Colon (tissue), 2 donors: ENCODE measurements at regions not wholly inside any gene's neighbourhood (a gene's known extent, or its start where the extent isn't known, plus 50 kb on each side); places are given as distances from the start of the nearest gene placed in this dataset.

ENCODE experiments used
- FAIRE-seq: peaks from 2 replicates; lab custom pipeline; 2012; peaks lifted over from hg19 to GRCh38; lab: Jason Lieb, UNC
- donor health status: control.
- donor health status: control.

DNA sequence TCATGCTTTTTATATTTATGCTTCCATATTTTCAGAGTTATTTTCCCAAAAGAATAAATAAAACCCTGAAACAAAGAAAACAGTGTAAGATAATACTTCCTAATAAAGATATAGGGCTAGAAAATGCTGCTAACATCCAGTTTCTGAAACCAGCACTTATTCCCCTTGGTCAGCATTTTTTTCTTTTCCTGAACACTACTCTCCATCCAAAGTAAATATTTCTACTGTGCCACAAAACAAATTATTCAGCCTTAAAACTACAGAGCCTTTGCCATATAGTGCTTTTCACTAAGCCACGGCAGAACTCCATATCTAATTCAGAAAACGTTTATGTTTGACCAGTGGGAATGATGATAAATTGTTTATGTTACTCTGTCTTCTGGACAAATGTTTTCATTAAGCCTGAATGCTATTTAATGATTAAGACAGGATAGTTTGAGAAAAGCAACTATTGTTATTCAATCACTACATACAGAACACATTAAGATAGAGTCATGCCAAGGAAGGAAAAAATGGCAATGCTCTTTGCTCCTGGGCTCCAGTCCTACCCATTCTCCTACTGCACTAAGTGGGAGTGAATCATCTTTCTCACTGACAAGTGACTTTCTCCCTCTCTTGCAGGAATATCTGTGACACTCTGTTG lies 723.9 kb downstream of the FAT4 start:
- no peak for FAIRE-seq

- FAIRE-seq, result no peak
Measured at GRCh38 chr4:126046081-126046614, 731.4 kb downstream of the FAT4 start.

DNA sequence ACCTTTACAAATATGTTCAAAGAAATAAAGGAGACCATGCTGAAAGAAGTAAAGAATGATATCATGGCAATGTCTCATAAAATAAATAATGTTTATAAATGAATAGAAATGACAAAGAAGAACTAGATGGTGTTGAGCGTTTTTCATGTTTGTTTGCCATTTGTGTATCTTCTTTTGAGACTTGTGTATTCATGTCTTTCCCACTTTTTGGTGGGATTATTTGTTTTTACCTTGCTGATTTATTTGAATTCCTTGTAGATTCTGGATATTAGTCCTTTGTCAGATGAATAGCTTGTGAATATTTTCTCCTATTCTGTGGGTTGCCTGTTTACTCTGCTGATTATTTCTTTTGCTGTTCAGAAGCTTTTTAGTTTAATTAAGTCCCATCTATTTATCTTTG lies 732.4 kb downstream of the FAT4 start:
- no peak for FAIRE-seq

GRCh38 chr4:126051689-126052424 lies 737.1 kb downstream of the FAT4 start:
- no peak for FAIRE-seq

DNA sequence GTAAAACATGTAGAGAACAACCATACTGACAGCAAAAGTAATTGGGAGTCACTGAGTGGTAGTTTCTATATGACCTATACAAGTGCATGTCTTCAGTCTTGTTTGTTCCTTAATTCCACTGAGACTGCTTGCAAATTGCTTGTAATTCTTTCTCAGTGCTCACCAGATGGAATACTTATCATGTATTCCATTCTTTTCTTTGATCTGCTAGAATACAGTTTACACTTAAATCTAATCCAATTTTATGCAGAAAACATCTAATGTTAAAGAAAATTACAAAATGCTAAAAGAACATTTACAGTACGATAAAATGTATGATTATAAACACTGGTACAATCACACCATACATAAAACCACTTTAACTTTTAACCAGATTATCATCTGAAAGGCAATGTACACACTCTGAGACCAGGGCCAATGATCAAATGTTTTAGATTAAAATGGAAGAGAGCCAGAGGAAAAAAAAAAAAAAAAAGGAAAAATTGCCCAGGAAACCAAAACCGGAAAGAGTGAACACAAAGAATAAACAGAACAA lies 741.4 kb downstream of the FAT4 start:
- FAIRE-seq, result no peak

DNA sequence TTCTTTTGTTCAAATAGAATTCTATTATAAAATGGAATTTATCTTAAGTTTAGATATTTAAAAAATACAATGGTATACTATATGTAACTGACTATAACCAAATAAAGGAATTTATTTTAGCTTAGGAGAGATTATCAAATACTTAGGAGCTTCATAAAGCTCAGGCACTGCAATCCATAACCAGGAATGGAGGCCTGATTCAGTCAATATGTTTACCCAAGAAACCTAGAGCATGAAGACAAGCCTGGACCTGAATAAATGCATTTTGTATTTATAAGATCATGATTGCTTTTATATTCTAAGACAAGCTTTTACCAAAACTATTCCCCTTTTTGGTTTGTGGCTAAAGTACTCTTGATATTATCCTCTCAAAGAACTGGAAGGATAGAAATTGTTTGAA lies 742.6 kb downstream of the FAT4 start:
- no peak for FAIRE-seq

GRCh38 chr4:126058596-126058995 lies 743.8 kb downstream of the FAT4 start:
- FAIRE-seq, result no peak

GRCh38 chr4:126061655-126062054 lies 746.9 kb downstream of the FAT4 start:
- FAIRE-seq, result no peak

DNA sequence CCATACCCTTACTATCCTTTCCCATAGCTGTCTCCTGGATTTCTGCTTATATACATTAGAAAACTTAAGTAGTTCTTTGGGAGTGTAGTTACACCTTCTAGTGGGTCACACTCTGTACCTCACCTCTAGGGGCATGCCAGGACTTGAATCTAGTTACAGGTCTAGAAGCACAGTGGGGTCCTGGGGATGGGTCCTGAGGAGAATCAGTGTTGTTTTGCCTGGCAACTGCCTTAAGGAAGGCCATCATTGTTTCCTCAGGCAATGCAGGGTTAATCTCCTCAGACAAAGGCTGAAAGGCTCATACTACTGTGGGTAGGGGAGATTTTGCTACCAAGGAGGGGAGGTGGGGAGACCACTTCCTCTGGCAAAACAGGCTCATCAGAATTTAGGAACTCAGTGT lies 750.3 kb downstream of the FAT4 start:
- FAIRE-seq, result no peak

- no peak for FAIRE-seq
Measured at GRCh38 chr4:126071346-126072333, 756.9 kb downstream of the FAT4 start.

DNA sequence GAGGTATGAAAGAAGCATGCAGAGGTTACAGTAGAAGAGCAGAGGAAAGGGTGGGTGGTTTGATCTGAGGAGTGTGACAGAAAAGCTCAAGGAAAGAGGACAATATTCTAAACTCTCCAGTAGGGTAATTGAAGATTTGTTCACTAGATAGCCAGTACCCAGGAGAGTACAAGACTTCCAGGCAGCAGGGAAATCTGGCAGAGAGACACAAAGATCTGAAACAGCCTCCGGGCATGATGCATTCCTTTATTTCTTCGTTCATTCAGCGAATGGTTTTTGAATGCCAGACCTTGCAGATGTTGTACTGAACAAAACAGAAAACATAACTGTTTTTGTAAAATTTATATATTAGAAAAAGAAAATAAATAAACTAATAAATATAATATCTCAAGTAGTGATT lies 766.6 kb downstream of the FAT4 start:
- no peak for FAIRE-seq

DNA sequence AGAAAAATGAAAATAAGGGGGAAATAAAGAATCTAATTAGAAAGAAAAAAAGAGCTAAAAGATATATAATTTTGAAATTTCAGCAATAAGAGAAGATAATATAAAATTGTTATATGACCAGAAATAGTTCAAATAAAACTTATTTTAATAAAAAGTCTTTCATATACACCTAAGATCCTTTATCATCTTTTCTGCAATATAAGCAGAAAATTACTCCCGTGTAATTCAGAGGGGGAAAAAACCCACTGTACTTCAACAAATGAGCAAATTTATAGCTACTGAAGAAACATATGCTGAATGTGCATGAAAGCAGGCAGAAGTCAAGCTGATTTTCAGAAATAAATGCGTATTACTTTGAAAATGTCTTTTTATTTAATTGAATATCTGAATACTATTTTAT lies 771.3 kb downstream of the FAT4 start:
- no peak for FAIRE-seq

- no peak for FAIRE-seq
Measured at GRCh38 chr4:126087101-126087500, 772.3 kb downstream of the FAT4 start.

DNA sequence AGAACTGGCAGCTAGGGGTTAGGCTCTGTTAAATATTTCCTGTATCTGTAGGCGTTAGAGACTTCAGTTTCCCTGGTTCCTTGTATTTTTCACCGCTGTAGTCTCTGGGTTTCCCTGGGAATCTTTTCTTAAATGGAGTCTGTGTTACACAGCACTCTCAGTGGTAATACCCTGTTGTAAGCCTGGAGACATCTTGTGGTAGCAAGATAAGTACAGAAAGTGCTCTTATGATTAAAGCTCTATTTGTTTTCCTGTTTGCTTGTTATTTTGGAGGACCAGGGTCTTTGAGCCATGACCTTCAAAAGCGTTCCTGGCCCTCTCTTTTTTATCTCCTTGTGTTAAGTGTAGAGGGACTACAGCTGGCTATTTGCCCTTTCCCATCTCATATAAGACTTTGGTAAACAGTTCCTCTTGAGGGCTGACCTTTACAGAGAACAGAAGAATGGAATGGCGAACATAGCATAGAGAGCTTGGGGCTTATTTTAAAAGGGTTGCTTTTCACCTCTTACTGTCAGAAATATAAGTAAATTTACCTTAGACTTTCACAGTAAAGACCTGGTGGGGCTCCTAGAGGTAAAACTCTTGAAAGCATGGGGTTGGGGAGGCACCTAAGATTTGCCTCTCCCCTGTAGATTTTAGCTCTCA lies 782.5 kb downstream of the FAT4 start:
- no peak for FAIRE-seq

GRCh38 chr4:126106658-126107057 lies 791.9 kb downstream of the FAT4 start:
- no peak for FAIRE-seq

- no peak for FAIRE-seq
Measured at GRCh38 chr4:126109836-126110235, 795.1 kb downstream of the FAT4 start.

DNA sequence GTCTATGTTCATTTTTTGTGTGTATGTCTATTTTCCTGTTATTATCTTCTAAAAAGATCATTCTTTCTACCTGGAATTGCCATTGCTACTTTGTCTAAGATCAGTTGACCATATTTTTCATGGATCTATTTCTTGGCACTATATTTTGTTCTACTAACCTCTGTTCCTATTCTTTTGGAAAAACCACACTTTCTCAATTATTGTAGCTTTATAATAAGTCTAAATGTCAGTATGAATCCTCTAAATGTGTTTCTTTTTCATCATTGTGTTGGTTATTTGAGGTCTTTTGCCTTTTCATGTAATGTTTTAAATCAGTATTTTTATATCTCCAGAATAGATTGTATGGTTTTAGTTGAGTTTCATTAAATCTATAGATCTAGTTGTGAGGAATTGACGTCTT lies 798.3 kb downstream of the FAT4 start:
- no peak for FAIRE-seq

DNA sequence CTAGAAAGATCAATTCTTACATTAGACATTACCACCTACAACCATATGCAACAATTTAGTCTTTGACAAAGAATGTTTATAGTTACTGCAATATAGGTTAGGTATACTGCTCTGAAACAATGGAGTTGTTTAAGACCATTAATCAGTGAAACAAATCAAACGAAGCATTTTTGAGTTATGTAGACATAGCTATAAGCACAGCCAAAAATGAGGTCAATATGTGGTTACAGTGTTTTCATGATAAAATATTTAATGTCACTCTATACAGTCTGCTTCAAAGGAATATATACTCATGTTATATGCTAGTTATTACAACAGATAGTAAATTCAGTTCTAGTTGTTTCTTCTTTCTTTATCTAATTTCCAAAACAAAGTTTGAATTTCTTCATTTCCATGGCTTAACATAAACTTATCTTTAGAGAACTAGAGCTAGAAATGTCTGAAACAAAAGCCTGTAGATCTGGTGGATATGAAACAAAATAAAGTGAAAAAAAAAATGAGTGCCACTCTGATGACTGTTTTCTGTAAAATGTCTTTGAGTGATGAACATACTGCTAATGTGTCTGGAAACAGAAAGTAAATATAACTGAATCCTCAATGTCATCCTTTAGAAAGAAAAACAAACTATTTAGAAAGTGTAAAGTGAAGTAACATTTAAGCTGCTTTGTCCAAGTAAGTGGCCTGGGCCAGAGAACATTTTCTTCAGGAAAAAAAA lies 809.0 kb downstream of the FAT4 start:
- FAIRE-seq, result no peak

DNA sequence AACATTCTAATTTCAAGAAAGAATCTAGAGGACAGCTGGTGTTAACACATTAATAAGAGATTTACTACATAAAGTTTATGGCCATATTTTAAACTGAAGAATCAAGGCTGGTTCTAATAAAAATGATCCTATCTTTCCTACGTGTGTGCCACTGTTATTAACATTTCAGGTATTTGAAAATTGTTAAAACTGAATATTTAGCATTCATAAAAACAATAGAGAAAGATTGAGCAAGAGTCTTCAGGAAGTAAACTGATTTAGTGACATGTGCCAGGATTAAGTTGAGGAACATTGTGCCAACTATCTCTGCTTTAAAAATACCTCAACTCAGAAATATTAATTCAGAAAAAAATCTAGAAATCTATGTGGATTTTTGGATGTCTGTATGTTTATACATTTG lies 810.1 kb downstream of the FAT4 start:
- no peak for FAIRE-seq

DNA sequence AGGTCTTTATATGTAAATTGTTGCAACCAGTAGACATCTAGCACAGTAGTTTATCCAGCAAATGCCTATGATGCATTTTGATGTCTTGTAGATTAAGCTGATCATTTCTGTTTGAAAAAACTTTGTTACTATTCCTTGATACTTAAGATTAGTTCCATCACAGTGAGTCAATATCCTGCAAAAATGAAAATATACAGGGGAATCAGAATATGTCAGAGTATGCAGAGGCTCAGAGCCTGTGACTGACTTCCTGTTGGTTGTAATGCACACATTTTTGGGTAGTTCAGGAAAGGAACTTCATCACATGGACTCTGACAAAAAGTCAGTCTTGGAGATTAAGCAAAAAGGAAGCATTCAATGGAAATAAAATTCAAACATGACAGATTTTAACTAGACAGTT lies 815.5 kb downstream of the FAT4 start:
- no peak for FAIRE-seq
